ENCODE measurements at regions not wholly inside any gene's neighbourhood (a gene's known extent, or its start where the extent isn't known, plus 50 kb on each side); places are given as distances from the start of the nearest gene placed in this dataset.

- no peak for TF ChIP-seq CTCF (optimal IDR thresholded peaks at IDR 0.05 in 1 of 3, IDR thresholded peaks at IDR 0.05 in 1 of 3, conservative IDR thresholded peaks at IDR 0.05 in 1 of 3; ENCODE audit: extremely low read depth in 1 of 3, insufficient read depth in 2 of 3, low read length in 3 of 3)
- TF ChIP-seq EZH2 (IDR thresholded peaks at IDR 0.05; ENCODE audit: low read length): no peak
Observed at GRCh38 chr4:89660444-89661172, 176.4 kb downstream of the SNCA start.

All from keratinocyte (primary cell).